ENCODE measurements at regions not wholly inside any gene's neighbourhood (a gene's known extent, or its start where the extent isn't known, plus 50 kb on each side); places are given as distances from the start of the nearest gene placed in this dataset.

DNA sequence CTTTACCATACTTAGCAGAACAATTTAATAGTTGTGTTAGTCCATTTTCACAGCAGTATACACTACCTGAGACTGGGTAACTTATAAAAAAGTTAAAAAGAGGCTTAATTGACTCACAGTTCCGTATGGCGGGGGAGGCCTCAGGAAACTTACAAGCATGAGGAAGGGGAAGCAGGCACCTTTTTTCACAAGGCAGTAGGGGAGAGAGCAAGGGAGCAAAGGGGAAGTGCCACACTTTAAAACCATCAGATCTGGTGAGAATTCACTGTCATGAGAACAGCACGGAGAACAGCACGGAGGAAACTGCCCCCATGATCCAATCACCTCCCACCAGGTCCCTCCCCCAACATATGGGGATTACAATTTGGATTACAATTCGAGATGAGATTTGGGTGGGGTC lies 269.9 kb downstream of the MTRR start:
- no peak for DNase-seq

DNA sequence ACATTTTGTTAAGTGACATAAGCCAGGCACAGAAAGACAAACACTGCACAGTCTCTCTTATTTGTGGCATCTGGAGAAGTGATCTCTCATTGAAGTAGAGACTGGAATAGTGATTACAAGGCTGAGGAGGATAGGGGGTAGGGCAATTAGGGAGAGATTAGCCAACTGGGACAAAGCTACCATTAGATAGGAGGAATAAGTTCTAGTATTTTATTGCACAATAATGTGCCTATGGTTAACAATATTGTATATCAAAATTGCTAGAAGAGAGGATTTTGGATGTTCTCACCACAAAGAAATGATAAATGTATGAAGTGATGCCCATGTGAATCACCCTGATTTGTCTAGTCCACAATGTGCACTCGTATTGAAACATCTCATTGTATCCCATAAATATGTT lies 281.8 kb downstream of the MTRR start:
- DNase-seq, result no peak

DNA sequence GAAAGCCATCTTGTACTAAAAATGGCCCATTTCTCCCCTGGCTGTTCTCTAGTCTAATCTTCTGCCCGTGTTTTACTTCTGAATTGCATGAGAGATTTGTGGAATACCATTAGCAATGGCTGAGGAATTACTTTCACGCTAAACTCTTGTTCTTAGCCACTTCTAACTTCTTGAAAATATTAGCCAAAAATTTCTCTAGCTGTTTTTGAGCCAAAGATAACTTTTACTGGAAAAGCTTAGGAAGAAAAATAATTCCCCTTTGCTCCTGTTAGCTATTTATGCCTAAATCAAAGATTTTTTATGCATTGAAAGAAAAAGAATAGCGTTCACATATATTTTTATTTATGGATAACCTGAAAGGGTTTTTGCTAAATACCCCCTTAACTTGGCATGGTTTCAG lies 287.8 kb downstream of the MTRR start:
- DNase-seq, result no peak

DNA sequence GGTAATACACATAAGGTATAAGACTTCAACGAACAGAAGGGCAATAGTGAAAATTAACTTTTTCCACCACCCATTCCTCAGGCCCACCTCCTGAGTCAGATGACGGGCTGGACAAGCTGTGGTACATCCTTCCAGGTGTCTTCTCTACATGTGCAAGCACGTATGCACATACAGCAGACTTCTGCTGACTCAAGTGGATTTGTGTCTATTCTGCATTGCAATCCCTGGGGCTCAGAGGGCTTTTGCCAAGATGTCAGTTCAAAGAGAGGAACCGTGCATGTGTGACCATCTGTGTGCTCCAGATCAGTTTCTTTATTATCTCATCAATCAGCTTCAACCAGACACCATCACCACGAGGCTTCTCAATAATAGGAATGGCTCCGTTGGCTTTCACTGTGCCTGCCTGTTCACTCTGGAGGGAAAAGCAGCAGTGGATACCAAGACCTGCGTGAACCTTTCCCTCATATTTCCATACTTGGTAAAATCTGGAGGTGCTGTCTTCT lies 288.4 kb downstream of the MTRR start:
- no peak for DNase-seq

DNA sequence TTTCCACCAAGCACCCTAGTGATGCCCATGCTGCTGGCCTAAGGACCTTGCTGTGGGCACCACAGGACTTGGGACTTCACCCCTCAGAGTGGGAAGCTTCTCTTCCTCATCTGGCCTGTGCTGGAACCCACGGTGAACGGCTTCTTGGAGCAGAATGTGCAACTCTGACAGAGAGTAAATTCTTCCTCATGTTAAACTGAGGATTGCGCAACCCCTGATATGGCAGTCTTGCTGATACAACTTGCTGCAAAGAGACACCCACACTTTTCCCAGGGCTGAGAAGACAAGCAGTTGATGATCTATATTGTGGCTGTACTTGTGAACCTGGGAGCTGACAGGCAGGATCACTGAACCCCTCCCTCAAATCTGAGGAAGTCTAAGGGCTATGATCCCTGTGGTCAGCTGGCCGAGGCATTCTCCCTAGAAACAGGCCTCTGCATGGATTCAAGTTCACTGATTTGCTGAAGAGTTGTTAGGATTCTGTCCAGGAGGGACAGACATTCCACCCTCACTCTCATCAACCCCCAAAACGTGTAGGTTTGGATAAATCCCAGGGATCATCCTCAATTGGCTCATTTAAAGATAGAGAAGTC lies 307.2 kb downstream of the MTRR start:
- DNase-seq, result no peak

DNA sequence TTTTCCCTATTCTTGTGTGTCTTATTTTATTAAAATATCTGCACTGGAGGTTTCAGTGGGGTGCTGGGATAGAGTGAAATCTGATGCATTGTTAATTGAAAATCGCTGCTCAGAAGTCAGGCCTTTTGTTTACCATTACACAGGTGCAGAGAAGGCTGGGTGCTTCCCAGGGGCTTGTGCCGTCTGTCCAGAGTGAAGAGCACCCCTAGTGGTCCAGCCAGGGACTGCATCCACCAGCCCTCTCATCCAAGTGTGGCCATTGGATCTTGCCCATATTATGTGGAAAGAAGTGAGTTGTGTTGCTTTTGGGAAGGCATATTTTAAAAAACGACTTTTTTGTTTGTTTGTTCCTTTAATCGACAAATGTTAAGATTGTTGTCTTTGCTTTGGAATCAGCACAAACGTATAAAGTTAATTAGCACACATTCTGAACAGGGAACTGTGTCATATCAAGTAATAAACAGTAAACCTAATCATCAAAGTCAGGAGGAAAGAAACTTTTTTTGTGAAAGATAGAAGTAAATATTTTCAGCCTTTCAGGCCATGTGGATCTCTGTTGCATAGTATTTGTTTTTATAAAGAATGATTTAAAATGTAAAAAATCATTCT lies 315.6 kb downstream of the MTRR start:
- peak; percentile 75 for DNase-seq

DNA sequence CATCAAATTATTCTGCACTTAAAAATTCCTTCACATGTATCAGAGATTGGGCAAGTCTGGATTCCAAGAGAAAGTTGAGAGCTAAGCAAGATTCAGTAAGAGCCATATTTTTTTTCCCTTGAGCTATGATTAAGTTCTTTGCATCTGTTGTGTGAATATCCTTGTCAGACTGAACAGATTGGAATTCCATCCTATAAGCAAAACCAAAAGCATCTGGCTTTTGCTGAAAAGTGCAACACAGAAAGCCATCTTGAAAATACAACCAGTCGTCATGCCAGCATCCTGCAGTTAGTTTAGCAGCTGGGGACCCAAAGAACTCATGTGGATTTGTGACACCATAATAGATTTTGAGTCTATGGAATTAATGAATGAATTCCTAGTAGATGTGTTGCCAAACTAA lies 316.9 kb downstream of the MTRR start:
- DNase-seq, result no peak

DNA sequence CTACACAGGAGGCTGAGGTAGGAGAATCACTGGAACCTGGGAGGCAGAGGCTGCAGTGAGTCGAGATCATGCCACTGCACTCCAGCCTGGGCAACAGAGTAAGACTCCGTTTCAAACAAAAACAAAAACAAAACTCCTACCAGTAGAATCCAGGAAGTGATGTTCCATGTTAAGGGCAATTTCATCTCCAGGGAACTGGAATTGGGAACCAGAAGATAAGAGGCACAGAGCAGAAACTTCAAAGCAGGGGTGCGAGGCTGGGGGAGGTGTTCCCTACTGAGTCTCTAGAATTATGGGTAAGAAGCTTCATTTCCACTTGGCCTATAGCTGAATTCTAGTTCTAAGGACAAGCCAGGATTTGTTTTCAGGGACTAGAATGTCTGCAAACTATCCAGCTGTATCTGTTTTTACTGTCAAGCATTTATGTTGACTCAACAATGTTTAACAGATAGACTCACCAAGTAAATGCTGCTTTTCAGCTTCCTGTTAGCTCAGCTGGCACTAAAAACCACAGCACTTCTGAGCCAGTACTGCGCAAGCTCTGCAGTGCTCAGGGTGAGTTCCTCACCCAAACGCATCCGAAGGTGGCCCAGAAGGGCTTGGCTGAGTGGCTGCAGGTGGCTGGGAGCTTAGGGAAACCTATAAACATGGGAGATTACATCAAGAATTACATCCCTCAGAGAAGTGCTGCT lies 320.1 kb downstream of the MTRR start:
- DNase-seq, result peak; percentile 45

DNA sequence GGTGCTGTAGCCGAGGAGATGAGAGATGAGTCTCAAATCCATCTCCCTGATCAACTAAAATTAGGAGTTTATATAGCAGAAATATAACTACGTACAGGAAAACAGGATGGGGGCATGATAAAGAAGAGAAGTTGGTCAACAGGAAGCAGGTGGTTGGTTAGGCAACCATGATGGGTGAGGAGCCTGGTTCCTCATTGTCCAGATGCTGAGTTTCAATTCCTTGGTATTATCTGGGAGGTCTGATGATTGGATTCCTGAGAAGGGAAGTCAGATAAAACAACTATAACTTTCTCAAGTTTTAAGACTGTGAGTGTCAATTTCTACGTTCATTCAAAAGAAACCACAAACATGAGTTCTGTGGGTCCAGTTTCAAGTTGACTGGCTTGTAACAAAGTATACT lies 323.9 kb downstream of the MTRR start:
- no peak for DNase-seq

DNA sequence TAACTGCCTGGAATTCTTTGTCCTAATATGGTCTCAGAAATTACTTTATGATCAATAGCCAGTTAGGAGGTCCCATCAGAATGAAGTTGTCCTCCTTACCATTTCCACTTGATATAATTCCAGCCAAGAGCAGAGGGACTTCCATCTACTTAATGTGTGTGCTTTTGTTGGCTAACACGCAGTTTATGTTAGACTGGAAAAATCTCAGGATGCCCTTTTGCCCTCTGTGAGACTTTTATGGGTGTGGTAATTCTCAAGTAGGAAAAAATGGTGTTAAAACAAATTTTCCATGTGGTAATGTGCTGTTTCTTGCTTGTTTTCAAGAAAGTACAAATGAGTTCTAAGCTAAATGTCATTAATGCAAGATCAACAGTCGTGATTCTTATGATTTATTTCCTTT lies 327.1 kb downstream of the MTRR start:
- no peak for DNase-seq

DNA sequence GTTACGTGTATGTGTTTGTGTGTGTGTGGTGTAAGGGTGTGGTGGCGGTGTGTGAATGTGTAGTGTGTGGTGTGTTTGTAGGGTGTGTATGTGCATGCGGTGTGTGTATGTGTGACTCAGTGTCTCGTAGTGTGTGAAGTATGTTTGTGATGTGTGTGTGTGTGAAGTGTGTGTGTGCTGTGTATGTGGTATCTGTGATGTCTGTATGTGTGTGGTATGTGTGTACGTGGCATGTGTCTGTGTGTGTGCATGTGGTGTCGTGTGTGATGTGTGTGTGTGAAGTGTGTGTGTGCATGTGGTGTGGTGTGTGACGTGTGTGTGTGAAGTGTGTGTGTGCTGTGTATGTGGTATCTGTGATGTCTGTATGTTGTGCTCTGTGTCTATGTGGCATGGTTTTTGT lies 339.4 kb downstream of the MTRR start:
- DNase-seq, result no peak

DNA sequence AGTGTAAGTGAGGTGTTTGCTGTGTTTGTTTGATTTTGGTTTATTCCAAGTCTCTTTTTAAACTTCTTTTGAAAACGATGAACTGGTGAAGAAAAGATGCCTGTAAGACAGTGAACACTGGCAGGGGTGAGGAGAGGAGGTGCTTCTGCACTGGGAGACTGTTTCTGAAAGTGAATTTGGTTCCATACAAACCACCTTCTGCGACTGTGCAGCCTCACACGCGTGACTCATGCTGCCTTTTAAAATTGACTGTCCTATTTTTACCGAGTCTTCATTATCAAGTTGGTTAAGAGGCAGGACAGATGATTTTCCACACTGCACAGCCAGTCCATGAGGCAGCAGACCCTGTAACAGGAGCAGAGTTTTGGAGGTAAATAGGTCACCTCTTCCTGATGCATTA lies 340.6 kb downstream of the MTRR start:
- DNase-seq, result no peak

DNA sequence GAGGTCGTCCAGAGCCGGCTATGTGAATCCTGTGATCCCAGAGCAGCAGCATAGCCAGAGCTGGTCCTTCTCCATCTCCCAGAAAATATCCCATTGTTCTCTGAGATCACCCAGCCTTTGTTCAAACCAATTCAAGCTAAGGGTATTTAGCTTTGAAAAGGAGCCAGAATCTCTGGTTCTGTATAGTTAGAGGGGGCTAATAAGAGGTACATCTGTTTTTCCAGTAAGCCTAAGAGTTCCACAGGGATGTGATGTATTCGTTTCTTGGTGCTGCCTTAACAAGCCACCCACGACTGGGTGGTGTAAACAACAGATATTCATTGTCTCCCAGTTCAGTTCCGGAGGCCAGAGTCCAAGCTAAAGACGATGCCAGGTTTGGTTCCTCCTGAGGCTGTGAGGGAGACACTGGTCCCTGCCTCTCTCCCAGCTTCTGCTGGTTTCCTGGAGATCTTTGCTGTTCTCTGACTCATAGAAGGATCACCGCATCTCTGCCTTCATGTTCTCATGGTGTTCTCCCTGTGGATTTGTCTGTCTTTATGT lies 344.8 kb downstream of the MTRR start:
- no peak for DNase-seq

DNA sequence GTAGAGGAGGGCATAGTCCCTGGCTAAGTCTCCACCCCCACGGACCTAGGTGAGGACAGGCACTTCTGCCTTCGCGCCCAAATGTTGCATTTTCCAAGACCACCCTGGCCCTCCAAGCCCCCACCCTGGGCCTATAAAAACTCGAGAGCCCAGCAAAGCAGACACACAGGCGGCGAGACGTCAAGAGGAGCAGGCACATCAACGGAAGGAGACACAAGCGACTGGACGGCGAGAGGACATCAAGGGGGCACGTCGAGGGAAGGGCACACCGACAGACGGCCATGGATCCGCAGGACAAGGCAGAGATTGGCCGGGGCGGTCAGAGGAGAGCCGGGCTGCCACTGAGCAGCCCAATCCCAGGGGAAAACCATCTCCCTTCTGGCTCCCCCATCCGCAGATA lies 348.0 kb downstream of the MTRR start:
- DNase-seq, result no peak

DNA sequence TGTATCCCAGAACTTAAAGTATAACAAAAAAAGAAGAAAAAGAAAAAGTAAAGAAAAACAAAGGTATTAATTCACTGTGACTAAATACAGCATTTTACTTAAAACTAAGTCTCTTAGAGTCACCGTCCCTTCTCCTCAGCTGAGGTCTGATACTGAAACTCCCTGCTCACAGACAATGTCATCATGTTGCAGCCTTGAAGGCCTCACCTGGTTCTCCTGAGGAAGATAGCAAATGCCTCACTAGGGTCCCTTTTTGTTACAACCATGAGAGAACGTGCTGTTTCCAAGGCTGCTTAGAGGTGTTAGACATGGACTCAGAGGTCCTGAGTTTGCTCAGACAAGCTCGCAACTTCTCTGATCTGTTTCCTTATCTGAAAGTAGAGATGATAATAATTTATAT lies 357.2 kb downstream of the MTRR start:
- no peak for DNase-seq

DNA sequence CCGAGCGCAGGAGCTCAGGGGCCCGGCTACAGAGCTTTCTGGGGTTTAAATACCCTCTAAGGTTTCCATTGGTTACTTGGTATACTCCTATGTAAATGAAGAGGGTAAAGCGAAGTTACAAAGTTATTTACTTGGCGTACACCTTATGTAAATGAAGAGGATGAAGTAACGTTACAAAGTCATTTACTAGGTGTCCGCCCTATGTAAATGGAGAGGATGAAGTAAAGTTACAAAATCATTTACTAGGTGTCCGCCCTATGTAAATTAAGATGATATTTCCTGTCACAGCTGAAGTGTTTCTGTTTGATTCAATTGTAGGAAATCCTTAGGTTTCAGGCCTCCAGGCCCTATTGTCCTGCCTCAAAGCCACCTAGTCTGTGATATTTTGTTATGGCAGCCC lies 358.2 kb downstream of the MTRR start:
- DNase-seq, result no peak

DNA sequence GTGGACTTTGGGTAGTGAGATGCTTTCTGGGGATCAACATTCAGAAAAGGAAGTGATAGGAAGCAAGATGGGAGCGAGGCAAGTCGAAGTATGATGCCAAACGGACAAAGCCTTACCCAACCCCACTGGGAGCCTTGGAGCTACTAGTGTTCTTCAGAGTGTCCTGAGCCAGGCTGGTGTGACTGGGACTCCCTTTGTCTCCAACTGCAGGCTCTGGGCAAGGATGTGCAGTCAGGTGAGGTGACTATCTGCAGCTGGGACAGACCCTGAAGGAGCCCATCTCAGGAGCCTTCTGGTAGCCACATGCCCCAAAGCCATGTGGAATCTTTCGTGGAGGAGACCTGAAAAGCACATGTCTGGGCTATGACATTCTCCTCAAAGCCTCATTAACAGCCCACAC lies 360.6 kb downstream of the MTRR start:
- DNase-seq, result no peak

DNA sequence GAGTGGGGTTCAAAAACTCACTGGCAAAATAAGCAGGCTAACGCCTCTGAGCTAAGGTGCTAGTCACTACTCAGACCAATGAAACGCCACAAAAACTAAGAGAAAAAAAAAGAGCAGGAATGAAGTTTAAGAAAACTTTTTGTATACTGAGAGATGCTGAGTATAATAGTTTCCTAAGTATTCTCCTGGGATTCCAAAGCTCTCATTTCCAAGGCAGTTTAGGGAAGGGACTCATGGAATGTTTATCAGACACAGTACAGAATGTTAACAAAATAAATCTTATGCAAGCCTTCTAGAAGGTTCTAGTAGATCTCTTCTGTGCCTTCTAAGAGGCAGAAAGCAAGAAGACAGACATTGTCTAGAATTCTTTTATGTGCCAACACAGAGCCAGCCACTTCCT lies 361.9 kb downstream of the MTRR start:
- no peak for DNase-seq

DNA sequence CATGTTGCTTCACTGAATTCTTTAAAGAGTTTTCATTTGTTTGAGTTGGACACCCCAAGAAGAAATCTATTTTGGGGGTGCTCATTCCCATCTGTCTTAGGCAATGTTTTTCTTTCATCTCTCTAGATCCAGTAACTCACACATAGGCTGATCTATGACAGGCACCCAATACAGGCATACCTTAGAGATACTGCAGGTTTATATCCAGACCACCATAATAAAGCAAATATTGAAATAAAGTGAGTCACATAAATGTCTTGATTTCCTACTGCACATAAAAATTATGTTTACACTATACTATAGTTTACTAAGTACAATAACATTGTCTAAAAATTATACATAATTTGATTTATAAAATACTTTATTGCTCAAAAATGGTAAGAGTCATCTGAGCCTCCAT lies 364.5 kb downstream of the MTRR start:
- DNase-seq, result no peak

DNA sequence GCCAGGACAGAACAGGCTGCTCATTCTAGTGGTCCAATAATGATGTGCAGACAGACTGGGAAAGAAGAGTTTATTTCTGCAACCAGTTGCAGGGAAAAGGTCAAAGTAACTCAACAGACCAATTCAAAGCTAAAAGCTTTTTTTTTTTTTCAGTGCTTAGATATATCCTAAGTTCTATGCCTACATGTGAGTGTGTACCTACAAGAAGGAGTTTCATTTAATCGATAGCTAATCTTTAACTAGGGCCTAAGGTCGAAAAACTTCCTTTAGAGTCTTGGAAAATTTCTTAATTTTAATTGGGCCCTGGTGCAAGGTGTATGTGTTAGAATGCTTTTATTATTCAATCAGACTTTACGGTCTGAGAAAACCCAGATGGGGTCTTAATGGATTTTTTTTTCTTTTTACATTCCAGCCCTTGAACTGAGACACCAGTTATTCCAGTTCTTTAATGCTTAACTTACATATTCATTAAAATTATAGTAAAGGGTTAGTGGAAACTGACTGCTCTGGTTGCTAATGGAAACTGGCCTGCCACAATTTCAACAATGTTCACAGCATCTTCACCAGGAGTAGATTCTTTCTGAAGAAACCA lies 365.3 kb downstream of the MTRR start:
- DNase-seq, result no peak

DNA sequence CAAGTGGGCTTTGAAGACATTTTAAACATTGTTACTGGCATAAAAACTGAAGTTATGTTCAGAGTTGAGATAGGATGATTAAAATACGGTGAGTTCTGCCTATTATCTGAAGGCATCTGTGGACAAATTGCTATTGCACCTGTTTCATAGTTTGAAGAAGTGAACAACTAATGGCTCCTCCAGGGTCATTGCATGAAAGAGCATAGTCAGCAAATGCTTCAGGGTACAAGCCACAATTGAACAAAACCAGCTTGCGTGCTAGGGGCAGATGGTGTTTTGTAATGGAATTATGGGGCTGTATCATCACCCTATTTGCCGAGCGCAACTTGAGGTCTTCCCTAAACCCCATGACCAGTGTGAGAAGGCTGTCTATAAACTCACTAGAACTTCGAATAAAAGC lies 369.1 kb downstream of the MTRR start:
- no peak for DNase-seq

DNA sequence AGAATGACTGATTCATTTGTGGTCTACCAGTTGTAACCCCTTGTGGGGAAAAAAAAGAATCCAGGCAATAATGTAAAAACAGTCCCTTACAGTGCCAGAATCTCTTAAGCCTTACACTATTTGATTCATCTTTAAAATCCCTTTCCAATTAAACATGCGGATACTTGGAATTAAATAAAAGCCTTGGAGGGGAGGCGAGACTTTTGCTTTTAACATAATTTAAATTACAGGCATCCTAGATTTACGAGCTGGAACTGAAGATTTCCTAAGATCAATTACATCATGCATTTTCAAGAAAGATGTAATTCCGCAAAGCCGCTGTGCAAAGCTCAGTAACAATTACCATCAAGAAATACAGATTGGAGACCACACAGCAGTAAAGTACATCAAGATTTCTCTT lies 370.2 kb downstream of the MTRR start:
- DNase-seq, result no peak

DNA sequence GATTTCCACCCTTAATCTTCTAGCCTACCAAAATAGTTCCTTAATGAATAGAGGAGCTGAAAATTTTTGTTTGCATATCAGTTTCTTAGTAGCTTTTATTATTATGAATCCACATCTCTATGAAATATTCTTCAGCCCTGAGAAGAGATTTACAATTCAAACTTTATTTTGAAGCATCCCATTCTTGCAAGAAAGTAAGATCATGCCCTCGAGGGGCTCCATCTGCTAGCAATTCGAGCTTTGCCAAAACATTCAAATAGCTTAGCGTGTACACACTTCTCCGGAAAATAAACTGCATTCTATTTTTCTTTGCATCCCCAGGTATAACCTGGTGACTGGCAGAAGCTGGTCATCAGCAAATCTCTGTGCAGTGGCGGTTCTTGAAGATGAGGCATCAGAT lies 370.7 kb downstream of the MTRR start:
- no peak for DNase-seq

DNA sequence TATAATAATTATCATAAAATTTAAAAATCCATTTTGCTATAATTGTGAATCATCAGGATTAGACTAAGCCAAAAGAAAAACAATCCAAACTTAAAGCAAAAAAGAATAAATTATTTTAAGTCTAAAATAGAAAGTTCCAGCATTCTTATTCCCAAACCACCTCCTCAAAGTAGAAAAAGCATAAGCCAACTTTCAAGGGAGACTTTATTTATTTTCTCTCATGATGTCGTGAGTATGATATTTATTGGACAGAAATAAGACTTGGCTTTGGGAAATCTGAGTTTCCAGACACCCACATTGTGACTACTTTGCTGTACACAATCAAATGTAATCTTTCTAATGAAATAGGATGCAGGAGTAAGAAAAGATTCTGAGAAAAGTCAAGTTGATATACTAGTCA lies 372.1 kb downstream of the MTRR start:
- no peak for DNase-seq

Measured in NCI-H69 (cell line).